ENCODE measurements at regions not wholly inside any gene's neighbourhood (a gene's known extent, or its start where the extent isn't known, plus 50 kb on each side); places are given as distances from the start of the nearest gene placed in this dataset.

- no peak for DNase-seq (ENCODE audit: low read depth in 1 of 2, low spot score in 2 of 2)
- POLR2A ChIA-PET (ENCODE audit: partially characterized antibody) = no interaction called here
- Histone ChIP-seq H2AK5ac (ENCODE audit: low read depth, low read length) (no peak overlapping the region), H3K56ac (replicated peaks; ENCODE audit: insufficient read length, low read depth, low read length) (no peak overlapping the region), H3K9ac (replicated peaks in 1 of 4; ENCODE audit: extremely low read depth in 1 of 4, low read depth in 3 of 4, low read length in 3 of 4) (no peak overlapping the region), H4K8ac (ENCODE audit: extremely low read depth, insufficient read depth, low read length) (no peak overlapping the region), H3K4me1 (replicated peaks in 1 of 4; ENCODE audit: control insufficient read depth in 3 of 4, insufficient read depth in 4 of 4, low read length in 3 of 4) (no peaks in the 10 kb centered on the region), H3K9me3 (ENCODE audit: insufficient read depth in 2 of 2, low read depth in 1 of 2, low read length in 1 of 2) (peaks cover 17% of the 10 kb centered on the region in 2 experiments; a peak in 3 of 4 replicates), H3K79me1 (ENCODE audit: low read depth, low read length) (no peaks in the 10 kb centered on the region), H2BK12ac (ENCODE audit: low read depth, low read length) (no peak overlapping the region), H2BK120ac (replicated peaks; ENCODE audit: low read depth, low read length) (no peak overlapping the region), H3K14ac (ENCODE audit: insufficient read length) (no peak overlapping the region), H3K4ac (replicated peaks; ENCODE audit: insufficient read length, low read depth, low read length) (no peak overlapping the region), H3K27me3 (replicated peaks in 1 of 4; ENCODE audit: control insufficient read depth in 3 of 4, extremely low read depth in 1 of 4, insufficient read depth in 3 of 4, low read length in 3 of 4) (no peaks in the 10 kb centered on the region), H3K79me2 (ENCODE audit: control insufficient read depth in 1 of 2, insufficient read depth in 2 of 2, low read length in 2 of 2) (no peaks in the 10 kb centered on the region), H3K4me3 (ENCODE audit: extremely low read depth in 1 of 4, insufficient read depth in 2 of 4, low read depth in 3 of 4, low read length in 4 of 4) (no peak overlapping the region), H2BK20ac (ENCODE audit: low read length) (no peak overlapping the region), H3K36me3 (ENCODE audit: control insufficient read depth in 2 of 4, insufficient read depth in 4 of 4, low read length in 3 of 4) (no peaks in the 10 kb centered on the region), H3K23me2 (ENCODE audit: low read depth, low read length) (no peaks in the 10 kb centered on the region), H4K91ac (replicated peaks; ENCODE audit: insufficient read length, low read length) (no peak overlapping the region), H2AFZ (ENCODE audit: low read length) (no peak overlapping the region), H2BK15ac (ENCODE audit: low read length) (no peak overlapping the region), H2BK5ac (ENCODE audit: low read depth, low read length) (no peak overlapping the region), H3K23ac (ENCODE audit: insufficient read length) (no peak overlapping the region), H3K4me2 (ENCODE audit: insufficient read depth in 1 of 2, low read depth in 2 of 2, low read length in 2 of 2) (no peak overlapping the region), H3K27ac (ENCODE audit: low read depth, low read length) (no peak overlapping the region), H4K20me1 (replicated peaks in 1 of 2; ENCODE audit: control insufficient read depth in 1 of 2, insufficient read depth in 2 of 2, low read length in 2 of 2) (no peaks in the 10 kb centered on the region), H4K5ac (ENCODE audit: insufficient read length, low read depth, low read length) (no peak overlapping the region), H3K18ac (ENCODE audit: extremely low read depth, low read length) (no peak overlapping the region)
- CTCF ChIA-PET (ENCODE audit: partially characterized antibody) = no interaction called here
- no peak for TF ChIP-seq JUND (IDR thresholded peaks at IDR 0.05; ENCODE audit: low read length)
- WGBS, 2 experiments (ENCODE audit: extremely low coverage in 1 of 2, insufficient coverage in 1 of 2, insufficient read length in 1 of 2, insufficient replicate concordance in 2 of 2, low coverage in 1 of 2, low lambda C conversion rate in 2 of 2, missing lambda C conversion rate in 1 of 2) = 34% methylated on average over 3 of the region's 3 CpGs; no CpG with 5 or more reads in 1 of the 2 experiments
- FAIRE-seq = peak; percentile 28
Observed at GRCh38 chr16:47787696-47788095, 326.6 kb downstream of the PHKB start.
